ENCODE measurements at regions not wholly inside any gene's neighbourhood (a gene's known extent, or its start where the extent isn't known, plus 50 kb on each side); places are given as distances from the start of the nearest gene placed in this dataset.

GRCh38 chr3:19065027-19065426, 83.3 kb upstream of the KCNH8 start:
- TF ChIP-seq, protein P1, sequence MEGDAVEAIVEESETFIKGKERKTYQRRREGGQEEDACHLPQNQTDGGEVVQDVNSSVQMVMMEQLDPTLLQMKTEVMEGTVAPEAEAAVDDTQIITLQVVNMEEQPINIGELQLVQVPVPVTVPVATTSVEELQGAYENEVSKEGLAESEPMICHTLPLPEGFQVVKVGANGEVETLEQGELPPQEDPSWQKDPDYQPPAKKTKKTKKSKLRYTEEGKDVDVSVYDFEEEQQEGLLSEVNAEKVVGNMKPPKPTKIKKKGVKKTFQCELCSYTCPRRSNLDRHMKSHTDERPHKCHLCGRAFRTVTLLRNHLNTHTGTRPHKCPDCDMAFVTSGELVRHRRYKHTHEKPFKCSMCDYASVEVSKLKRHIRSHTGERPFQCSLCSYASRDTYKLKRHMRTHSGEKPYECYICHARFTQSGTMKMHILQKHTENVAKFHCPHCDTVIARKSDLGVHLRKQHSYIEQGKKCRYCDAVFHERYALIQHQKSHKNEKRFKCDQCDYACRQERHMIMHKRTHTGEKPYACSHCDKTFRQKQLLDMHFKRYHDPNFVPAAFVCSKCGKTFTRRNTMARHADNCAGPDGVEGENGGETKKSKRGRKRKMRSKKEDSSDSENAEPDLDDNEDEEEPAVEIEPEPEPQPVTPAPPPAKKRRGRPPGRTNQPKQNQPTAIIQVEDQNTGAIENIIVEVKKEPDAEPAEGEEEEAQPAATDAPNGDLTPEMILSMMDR (IDR thresholded peaks at IDR 0.05; ENCODE audit: borderline replicate concordance, insufficient read depth, low read depth, low read length), result no peak
- no peak overlapping the region for H3K4me3 ChIP-seq (ENCODE audit: low read depth, low read length)

- no peak overlapping the region for H3K4me3 ChIP-seq (ENCODE audit: low read depth, low read length)
- TF ChIP-seq, protein P1 (IDR thresholded peaks at IDR 0.05; ENCODE audit: borderline replicate concordance, insufficient read depth, low read depth, low read length), result no peak
These were observed 84.4 kb upstream of the KCNH8 start for GRCh38 chr3:19063936-19064335.

- H3K4me3 ChIP-seq (ENCODE audit: low read depth, low read length), result no peak overlapping the region
- TF ChIP-seq, protein P1 (IDR thresholded peaks at IDR 0.05; ENCODE audit: borderline replicate concordance, insufficient read depth, low read depth, low read length), result no peak
These were observed 87.9 kb upstream of the KCNH8 start for GRCh38 chr3:19060404-19060803.

- no peak overlapping the region for H3K4me3 ChIP-seq (ENCODE audit: low read depth, low read length)
- TF ChIP-seq, protein P1 (IDR thresholded peaks at IDR 0.05; ENCODE audit: borderline replicate concordance, insufficient read depth, low read depth, low read length), result no peak
These were observed 95.4 kb upstream of the KCNH8 start for GRCh38 chr3:19052874-19053273.

- TF ChIP-seq, protein P1 (IDR thresholded peaks at IDR 0.05; ENCODE audit: borderline replicate concordance, insufficient read depth, low read depth, low read length), result no peak
- no peak overlapping the region for H3K4me3 ChIP-seq (ENCODE audit: low read depth, low read length)
These were observed 101.9 kb upstream of the KCNH8 start for GRCh38 chr3:19046440-19046839.

DNA sequence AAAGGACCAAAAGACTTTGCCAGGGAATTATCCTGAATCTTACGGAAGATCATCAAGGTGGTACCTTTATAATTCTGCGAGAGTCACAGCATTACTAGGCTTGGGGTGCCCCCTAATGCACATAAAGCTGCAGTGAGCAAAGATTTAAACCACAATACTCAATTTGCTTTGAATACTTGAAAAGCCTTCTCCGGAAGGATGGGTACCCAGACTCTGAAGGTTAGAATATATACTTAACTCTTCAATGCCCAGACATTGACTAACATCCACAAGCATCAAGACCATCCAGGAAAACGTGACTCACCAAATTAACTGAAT, 117.8 kb upstream of the KCNH8 start:
- TF ChIP-seq, protein P1 (IDR thresholded peaks at IDR 0.05; ENCODE audit: borderline replicate concordance, insufficient read depth, low read depth, low read length), result no peak
- H3K4me3 ChIP-seq (ENCODE audit: low read depth, low read length), result no peak overlapping the region

GRCh38 chr3:19029837-19030521, 118.3 kb upstream of the KCNH8 start:
- H3K4me3 ChIP-seq (ENCODE audit: low read depth, low read length), result no peak overlapping the region
- TF ChIP-seq, protein P1 (IDR thresholded peaks at IDR 0.05; ENCODE audit: borderline replicate concordance, insufficient read depth, low read depth, low read length), result no peak
